Stomach (tissue), 4 donors: ENCODE measurements at regions not wholly inside any gene's neighbourhood (a gene's known extent, or its start where the extent isn't known, plus 50 kb on each side); places are given as distances from the start of the nearest gene placed in this dataset.

Experiments used
- CTCF ChIP-seq, 7 experiments: fragments of 450-650 bp in 4 of 7; fragments of 200-600 bp in 3 of 7; sonication (generic) in 3 of 7; IDR thresholded peaks; one replicate each; pipeline ENCODE4 v1.5.1; 2016 to 2019; ENCODE audit warnings: antibody characterized with exemption in 7 of 7, control low read depth in 2 of 7, mild to moderate bottlenecking in 1 of 7
- POLR2A ChIP-seq, 4 donors: fragments of 450-650 bp; IDR thresholded peaks; one replicate each; pipeline ENCODE4 v1.6.1; 2016; ENCODE audit warnings: antibody characterized with exemption in 4 of 4, control low read depth in 2 of 4, mild to moderate bottlenecking in 1 of 4, moderate library complexity in 1 of 4
- POLR2AphosphoS5 ChIP-seq, 3 donors: sonication (generic); formaldehyde crosslinking; IDR thresholded peaks; one replicate each; pipeline ENCODE4 v1.6.1; 2016; ENCODE audit warnings: antibody characterized with exemption in 3 of 3

- no peak for TF ChIP-seq CTCF (IDR thresholded peaks at IDR 0.05)
- no peak for TF ChIP-seq POLR2A (IDR thresholded peaks at IDR 0.05)
- no peak for TF ChIP-seq POLR2AphosphoS5 (IDR thresholded peaks at IDR 0.05)
Observed at GRCh38 chr19:5253406-5254110, 87.1 kb downstream of the PTPRS start.
